ENCODE measurements at regions not wholly inside any gene's neighbourhood (a gene's known extent, or its start where the extent isn't known, plus 50 kb on each side); places are given as distances from the start of the nearest gene placed in this dataset.

GRCh38 chr14:94886931-94887330, 117.0 kb upstream of the GSC start:
- Histone ChIP-seq H3K9me3 (ENCODE audit: severe bottlenecking) (no peaks in the 10 kb centered on the region), H3K27ac (ENCODE audit: poor library complexity, severe bottlenecking) (no peak overlapping the region), H3K4me3 (ENCODE audit: severe bottlenecking) (no peak overlapping the region), H3K36me3 (ENCODE audit: low read depth) (no peaks in the 10 kb centered on the region), H3K27me3 (ENCODE audit: insufficient read depth, poor library complexity, severe bottlenecking) (no peaks in the 10 kb centered on the region), H3K4me1 (ENCODE audit: insufficient read depth, poor library complexity, severe bottlenecking) (no peaks in the 10 kb centered on the region)
- no peak for TF ChIP-seq CTCF (IDR thresholded peaks at IDR 0.05; ENCODE audit: poor library complexity, severe bottlenecking)
- ATAC-seq (ENCODE audit: low read depth): no peak
- no peak for DNase-seq (ENCODE audit: low spot score)

DNA sequence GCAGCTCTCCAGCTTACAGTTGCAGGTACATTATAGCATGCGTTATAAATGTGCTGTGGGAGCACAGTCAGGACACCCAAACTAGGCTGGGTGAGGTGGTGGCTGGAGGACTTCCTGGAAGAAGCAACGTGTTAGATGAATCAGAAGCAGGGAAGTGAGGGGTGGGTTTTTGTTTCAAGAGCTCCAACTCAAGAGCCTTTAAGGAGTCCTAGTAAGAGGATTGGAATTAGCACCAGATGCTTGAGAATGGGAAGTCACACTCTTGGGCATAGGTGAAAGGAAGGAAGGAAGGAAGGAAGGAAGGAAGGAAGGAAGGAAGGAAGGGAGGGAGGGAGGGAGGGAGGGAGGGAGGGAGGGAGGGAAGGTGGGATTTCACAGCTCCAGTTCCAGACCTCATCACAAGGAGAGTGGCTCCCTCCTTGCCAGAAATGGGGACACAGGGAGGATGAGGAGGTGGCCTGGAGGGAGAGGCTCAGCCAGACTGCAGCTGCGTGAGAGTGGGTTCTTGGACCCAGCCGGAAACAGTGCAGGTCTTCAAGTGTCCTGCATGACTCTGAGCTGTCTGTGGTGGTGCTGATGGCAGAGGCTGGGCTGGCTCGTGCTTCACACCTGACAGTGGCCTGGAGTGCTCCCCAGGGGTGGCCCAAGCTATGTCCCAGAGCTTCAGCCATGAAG, 115.7 kb upstream of the GSC start:
- Histone ChIP-seq H3K4me1 (ENCODE audit: insufficient read depth, poor library complexity, severe bottlenecking) (no peaks in the 10 kb centered on the region), H3K36me3 (ENCODE audit: low read depth) (no peaks in the 10 kb centered on the region), H3K27me3 (ENCODE audit: insufficient read depth, poor library complexity, severe bottlenecking) (no peaks in the 10 kb centered on the region), H3K9me3 (ENCODE audit: severe bottlenecking) (no peaks in the 10 kb centered on the region), H3K27ac (ENCODE audit: poor library complexity, severe bottlenecking) (no peak overlapping the region), H3K4me3 (ENCODE audit: severe bottlenecking) (no peak overlapping the region)
- DNase-seq (ENCODE audit: low spot score) (no peak), ATAC-seq (ENCODE audit: low read depth) (no peak)
- no peak for TF ChIP-seq CTCF (IDR thresholded peaks at IDR 0.05; ENCODE audit: poor library complexity, severe bottlenecking)

- TF ChIP-seq CTCF (IDR thresholded peaks at IDR 0.05; ENCODE audit: poor library complexity, severe bottlenecking): no peak
- no peak for ATAC-seq (ENCODE audit: low read depth)
- Histone ChIP-seq H3K4me1 (ENCODE audit: insufficient read depth, poor library complexity, severe bottlenecking) (no peaks in the 10 kb centered on the region), H3K36me3 (ENCODE audit: low read depth) (no peaks in the 10 kb centered on the region), H3K27me3 (ENCODE audit: insufficient read depth, poor library complexity, severe bottlenecking) (no peaks in the 10 kb centered on the region), H3K27ac (ENCODE audit: poor library complexity, severe bottlenecking) (no peak overlapping the region), H3K4me3 (ENCODE audit: severe bottlenecking) (no peak overlapping the region), H3K9me3 (ENCODE audit: severe bottlenecking) (no peaks in the 10 kb centered on the region)
- DNase-seq (ENCODE audit: low spot score): no peak
These were observed 114.8 kb upstream of the GSC start for GRCh38 chr14:94884616-94885230.

- no peaks in the 10 kb centered on the region for H3K4me1 ChIP-seq (ENCODE audit: insufficient read depth, poor library complexity, severe bottlenecking)
- no peaks in the 10 kb centered on the region for H3K9me3 ChIP-seq (ENCODE audit: severe bottlenecking)
- no peaks in the 10 kb centered on the region for H3K36me3 ChIP-seq (ENCODE audit: low read depth)
- H3K4me3 ChIP-seq (ENCODE audit: severe bottlenecking): no peak overlapping the region
- no peak for TF ChIP-seq CTCF (IDR thresholded peaks at IDR 0.05; ENCODE audit: poor library complexity, severe bottlenecking)
- no peak overlapping the region for H3K27ac ChIP-seq (ENCODE audit: poor library complexity, severe bottlenecking)
- ATAC-seq (ENCODE audit: low read depth): no peak
- no peak for DNase-seq (ENCODE audit: low spot score)
- H3K27me3 ChIP-seq (ENCODE audit: insufficient read depth, poor library complexity, severe bottlenecking): peaks cover 4% of the 10 kb centered on the region
These were observed 112.5 kb upstream of the GSC start for GRCh38 chr14:94882401-94882800.

- Histone ChIP-seq H3K36me3 (ENCODE audit: low read depth) (no peaks in the 10 kb centered on the region), H3K9me3 (ENCODE audit: severe bottlenecking) (no peaks in the 10 kb centered on the region), H3K27me3 (ENCODE audit: insufficient read depth, poor library complexity, severe bottlenecking) (peaks cover 20% of the 10 kb centered on the region), H3K27ac (ENCODE audit: poor library complexity, severe bottlenecking) (no peak overlapping the region), H3K4me3 (ENCODE audit: severe bottlenecking) (no peak overlapping the region), H3K4me1 (ENCODE audit: insufficient read depth, poor library complexity, severe bottlenecking) (no peaks in the 10 kb centered on the region)
- TF ChIP-seq CTCF (IDR thresholded peaks at IDR 0.05; ENCODE audit: poor library complexity, severe bottlenecking): no peak
- DNase-seq (ENCODE audit: low spot score) (no peak), ATAC-seq (ENCODE audit: low read depth) (no peak)
These were observed 111.0 kb upstream of the GSC start for GRCh38 chr14:94880876-94881275.

Data from RWPE2 (cell line).